Uterus (tissue), 2 donors: ENCODE measurements at regions not wholly inside any gene's neighbourhood (a gene's known extent, or its start where the extent isn't known, plus 50 kb on each side); places are given as distances from the start of the nearest gene placed in this dataset.

Experiments
- POLR2A ChIP-seq, 2 donors: fragments of 450-650 bp; IDR thresholded peaks; one replicate each; pipeline ENCODE4 v1.6.1; 2016; ENCODE audit warnings: antibody characterized with exemption in 2 of 2, mild to moderate bottlenecking in 1 of 2, moderate library complexity in 1 of 2
- TF ChIP-seq, protein P1 (sequence below), 4 experiments: fragments of 200-600 bp in 2 of 4; fragments of 450-650 bp in 2 of 4; sonication (generic) in 2 of 4; IDR thresholded peaks; one replicate each; pipeline ENCODE4 v1.5.1; 2016 to 2019; ENCODE audit warnings: antibody characterized with exemption in 4 of 4, mild to moderate bottlenecking in 2 of 4, moderate library complexity in 1 of 4

DNA sequence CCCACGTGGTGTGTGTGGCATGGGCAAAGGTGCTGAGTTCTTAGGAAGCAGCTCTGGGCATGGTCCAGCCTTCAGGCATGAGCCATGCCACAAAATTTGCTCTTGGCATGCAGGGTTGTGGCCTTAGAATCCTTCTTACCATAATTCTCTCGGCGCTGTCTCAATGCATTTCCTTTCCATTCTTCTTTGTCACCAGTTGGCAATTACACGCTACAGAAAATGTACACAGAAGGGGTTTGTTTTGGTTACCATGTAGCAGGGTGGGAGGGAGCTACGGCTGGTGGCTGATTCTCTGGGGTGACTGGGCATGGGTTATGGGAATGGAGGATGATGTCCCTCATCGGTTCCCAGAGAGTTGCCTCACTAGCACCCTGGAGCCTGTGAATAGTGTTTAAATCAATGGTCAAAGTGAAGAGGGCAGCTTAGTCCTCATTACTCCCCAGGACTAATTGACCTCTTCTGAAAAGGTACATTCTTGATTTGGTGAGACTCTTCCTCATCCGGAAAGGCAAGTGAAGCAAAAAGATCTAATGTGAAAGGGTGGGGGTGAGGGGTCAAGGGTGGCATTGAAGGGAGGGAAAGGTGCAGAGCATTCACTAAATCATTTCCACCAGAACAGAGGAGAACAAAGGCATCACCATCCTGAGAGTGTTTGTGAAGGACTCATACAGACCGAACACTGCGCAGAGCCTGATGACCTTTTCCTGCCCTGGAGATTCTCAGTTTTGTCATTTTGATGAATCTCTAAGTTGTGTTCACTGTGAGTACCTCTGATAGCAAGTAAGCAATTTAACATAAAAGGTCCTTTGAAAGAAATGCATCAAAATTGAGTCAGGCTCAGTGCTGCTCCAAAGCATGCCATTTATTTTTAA lies 199.8 kb upstream of the SFRP2 start:
- TF ChIP-seq, protein P1, sequence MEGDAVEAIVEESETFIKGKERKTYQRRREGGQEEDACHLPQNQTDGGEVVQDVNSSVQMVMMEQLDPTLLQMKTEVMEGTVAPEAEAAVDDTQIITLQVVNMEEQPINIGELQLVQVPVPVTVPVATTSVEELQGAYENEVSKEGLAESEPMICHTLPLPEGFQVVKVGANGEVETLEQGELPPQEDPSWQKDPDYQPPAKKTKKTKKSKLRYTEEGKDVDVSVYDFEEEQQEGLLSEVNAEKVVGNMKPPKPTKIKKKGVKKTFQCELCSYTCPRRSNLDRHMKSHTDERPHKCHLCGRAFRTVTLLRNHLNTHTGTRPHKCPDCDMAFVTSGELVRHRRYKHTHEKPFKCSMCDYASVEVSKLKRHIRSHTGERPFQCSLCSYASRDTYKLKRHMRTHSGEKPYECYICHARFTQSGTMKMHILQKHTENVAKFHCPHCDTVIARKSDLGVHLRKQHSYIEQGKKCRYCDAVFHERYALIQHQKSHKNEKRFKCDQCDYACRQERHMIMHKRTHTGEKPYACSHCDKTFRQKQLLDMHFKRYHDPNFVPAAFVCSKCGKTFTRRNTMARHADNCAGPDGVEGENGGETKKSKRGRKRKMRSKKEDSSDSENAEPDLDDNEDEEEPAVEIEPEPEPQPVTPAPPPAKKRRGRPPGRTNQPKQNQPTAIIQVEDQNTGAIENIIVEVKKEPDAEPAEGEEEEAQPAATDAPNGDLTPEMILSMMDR (IDR thresholded peaks at IDR 0.05): no peak
- TF ChIP-seq POLR2A (IDR thresholded peaks at IDR 0.05): no peak
